Fibroblast of skin of scalp (primary cell): ENCODE measurements at regions not wholly inside any gene's neighbourhood (a gene's known extent, or its start where the extent isn't known, plus 50 kb on each side); places are given as distances from the start of the nearest gene placed in this dataset.
A peak's percentile ranks its signal among the peaks of the same experiment; 100 is the strongest.

Experiments used
- DNase-seq: peaks from one replicate; pipeline ENCODE4 v3.0.0-alpha.2; 2013

GRCh38 chr4:184309241-184310170 lies 91.8 kb upstream of the ENPP6 start:
- no peak for DNase-seq

- no peak for DNase-seq
Measured at GRCh38 chr4:184306949-184307348, 89.3 kb upstream of the ENPP6 start.

GRCh38 chr4:184306470-184306869 lies 88.8 kb upstream of the ENPP6 start:
- DNase-seq: no peak

GRCh38 chr4:184300816-184301215 lies 83.1 kb upstream of the ENPP6 start:
- DNase-seq: no peak

- DNase-seq: no peak
Measured at GRCh38 chr4:184298254-184298653, 80.6 kb upstream of the ENPP6 start.

- DNase-seq: no peak
Measured at GRCh38 chr4:184295206-184295605, 77.5 kb upstream of the ENPP6 start.

GRCh38 chr4:184294606-184295133 lies 77.0 kb upstream of the ENPP6 start:
- no peak for DNase-seq

GRCh38 chr4:184293552-184293951 lies 75.9 kb upstream of the ENPP6 start:
- DNase-seq: no peak

GRCh38 chr4:184292877-184293276 lies 75.2 kb upstream of the ENPP6 start:
- no peak for DNase-seq

GRCh38 chr4:184292465-184292867 lies 74.8 kb upstream of the ENPP6 start:
- DNase-seq: no peak

- DNase-seq: no peak
Measured at GRCh38 chr4:184289179-184289535, 71.5 kb upstream of the ENPP6 start.

- DNase-seq: no peak
Measured at GRCh38 chr4:184288451-184289178, 70.9 kb upstream of the ENPP6 start.

GRCh38 chr4:184287697-184288255 lies 70.1 kb upstream of the ENPP6 start:
- DNase-seq: peak; percentile 56

GRCh38 chr4:184286358-184286757 lies 68.7 kb upstream of the ENPP6 start:
- DNase-seq: no peak

GRCh38 chr4:184284742-184285141 lies 67.1 kb upstream of the ENPP6 start:
- no peak for DNase-seq

- DNase-seq: no peak
Measured at GRCh38 chr4:184284336-184284690, 66.6 kb upstream of the ENPP6 start.

- DNase-seq: no peak
Measured at GRCh38 chr4:184283659-184284335, 66.1 kb upstream of the ENPP6 start.

GRCh38 chr4:184282895-184283654 lies 65.4 kb upstream of the ENPP6 start:
- DNase-seq: no peak

GRCh38 chr4:184282251-184282713 lies 64.6 kb upstream of the ENPP6 start:
- no peak for DNase-seq

- DNase-seq: no peak
Measured at GRCh38 chr4:184281231-184282139, 63.8 kb upstream of the ENPP6 start.

- DNase-seq: no peak
Measured at GRCh38 chr4:184280591-184281071, 63.0 kb upstream of the ENPP6 start.
